GM12873 (cell line): ENCODE measurements at regions not wholly inside any gene's neighbourhood (a gene's known extent, or its start where the extent isn't known, plus 50 kb on each side); places are given as distances from the start of the nearest gene placed in this dataset.

Experiments
- TF ChIP-seq, protein P1 (sequence below): IDR thresholded peaks from 2 replicates; pipeline ENCODE4 v1.5.1; 2012; ENCODE audit warnings: low read depth, mild to moderate bottlenecking, moderate library complexity, low read length, control low read depth; ENCODE audit not compliant: insufficient read depth; ENCODE audit errors: missing control alignments

DNA sequence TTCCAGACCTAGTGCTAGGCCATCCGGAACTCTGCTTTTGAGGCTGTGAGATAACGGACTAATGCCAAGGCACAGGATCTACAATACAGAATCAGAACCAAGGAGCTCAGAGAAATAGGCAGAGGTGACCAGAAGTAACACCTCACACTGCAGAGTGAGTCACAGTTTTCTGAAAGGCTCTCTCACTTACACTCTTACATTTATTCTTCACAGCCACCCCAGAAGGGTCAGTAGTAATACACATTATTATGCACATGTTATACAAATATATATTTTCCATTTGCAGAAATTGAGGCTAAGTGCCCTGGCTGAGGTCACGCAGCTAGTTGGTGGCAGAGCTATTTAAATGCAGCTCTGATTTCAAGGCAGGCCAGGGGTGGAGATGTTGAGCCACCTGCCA lies 542.5 kb downstream of the OMA1 start:
- TF ChIP-seq, protein P1, sequence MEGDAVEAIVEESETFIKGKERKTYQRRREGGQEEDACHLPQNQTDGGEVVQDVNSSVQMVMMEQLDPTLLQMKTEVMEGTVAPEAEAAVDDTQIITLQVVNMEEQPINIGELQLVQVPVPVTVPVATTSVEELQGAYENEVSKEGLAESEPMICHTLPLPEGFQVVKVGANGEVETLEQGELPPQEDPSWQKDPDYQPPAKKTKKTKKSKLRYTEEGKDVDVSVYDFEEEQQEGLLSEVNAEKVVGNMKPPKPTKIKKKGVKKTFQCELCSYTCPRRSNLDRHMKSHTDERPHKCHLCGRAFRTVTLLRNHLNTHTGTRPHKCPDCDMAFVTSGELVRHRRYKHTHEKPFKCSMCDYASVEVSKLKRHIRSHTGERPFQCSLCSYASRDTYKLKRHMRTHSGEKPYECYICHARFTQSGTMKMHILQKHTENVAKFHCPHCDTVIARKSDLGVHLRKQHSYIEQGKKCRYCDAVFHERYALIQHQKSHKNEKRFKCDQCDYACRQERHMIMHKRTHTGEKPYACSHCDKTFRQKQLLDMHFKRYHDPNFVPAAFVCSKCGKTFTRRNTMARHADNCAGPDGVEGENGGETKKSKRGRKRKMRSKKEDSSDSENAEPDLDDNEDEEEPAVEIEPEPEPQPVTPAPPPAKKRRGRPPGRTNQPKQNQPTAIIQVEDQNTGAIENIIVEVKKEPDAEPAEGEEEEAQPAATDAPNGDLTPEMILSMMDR, result no peak

DNA sequence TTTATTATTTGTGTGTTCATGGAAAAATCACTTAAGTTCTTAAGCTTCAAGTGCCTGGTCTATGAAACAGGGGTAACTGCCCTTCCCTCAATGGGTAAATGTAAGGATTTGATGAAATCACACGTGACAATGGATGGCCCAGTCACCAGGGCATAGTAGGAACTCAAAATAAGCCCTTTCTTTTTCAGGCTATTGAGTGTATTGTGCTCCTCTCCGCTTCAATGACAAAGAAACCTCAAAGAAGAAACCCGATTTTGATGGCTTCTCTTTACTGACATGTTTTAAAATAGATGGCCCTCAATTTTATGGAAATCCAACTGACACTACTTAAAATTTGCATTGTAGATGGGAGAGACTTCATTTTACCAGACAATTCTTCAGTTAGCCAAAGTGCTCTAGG lies 543.5 kb downstream of the OMA1 start:
- TF ChIP-seq, protein P1, result no peak

DNA sequence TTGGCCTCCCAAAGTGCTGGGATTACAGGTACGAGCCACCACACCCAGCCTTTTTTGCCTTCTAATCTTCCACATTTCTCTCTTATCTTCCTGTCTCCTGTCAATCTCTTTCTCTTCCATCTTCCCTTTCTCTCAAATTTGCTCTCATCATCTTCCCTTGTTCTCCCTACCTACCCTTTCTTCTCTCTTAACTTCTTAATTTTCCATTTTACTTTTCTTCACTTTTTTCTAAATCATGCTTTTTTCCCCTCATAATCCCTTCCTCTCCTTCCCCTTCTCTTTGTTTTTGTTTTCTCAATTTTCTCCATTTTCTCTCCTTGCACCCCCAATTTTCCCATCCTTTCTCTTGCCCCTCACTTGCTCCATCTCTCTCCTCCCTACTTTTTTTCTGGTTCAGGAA lies 545.7 kb downstream of the OMA1 start:
- TF ChIP-seq, protein P1, result no peak

DNA sequence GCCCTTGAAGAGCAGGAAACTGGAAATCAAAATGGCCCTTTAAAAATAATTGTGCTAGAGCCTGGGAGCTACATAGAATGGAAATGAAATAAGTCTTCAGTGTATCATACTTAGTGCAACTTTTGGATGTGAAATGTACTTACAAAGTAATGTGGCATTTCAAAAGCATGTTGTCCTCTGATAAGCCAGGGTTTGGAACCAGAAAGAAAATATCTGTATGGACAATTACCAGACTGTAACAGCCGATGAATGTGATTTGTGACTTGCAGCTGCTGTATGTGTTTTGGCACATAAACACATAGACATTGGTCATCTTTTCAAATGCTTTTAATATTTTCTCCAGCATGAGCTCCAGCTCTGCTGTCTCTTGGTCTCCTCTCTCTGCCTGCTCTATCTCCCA lies 546.4 kb downstream of the OMA1 start:
- TF ChIP-seq, protein P1, result no peak

DNA sequence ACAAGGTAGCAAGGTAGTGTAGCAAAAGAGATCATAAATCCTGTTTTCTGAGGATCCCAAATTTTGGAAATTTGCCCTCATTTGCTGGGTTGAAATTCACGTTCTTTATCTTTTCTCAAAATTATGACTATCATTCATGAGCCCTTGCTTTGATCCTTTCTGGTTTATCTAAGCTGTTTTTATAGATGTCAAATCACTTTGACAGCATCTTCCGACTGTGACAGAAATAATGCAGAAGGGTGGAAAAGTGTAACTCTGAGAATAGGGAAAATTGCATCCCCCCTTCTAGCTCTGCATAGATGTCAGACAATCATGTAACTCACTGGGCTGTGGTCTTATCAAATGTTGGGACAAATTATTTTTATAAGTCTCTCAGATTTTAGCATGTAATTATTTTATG lies 550.1 kb downstream of the OMA1 start:
- TF ChIP-seq, protein P1, result no peak

DNA sequence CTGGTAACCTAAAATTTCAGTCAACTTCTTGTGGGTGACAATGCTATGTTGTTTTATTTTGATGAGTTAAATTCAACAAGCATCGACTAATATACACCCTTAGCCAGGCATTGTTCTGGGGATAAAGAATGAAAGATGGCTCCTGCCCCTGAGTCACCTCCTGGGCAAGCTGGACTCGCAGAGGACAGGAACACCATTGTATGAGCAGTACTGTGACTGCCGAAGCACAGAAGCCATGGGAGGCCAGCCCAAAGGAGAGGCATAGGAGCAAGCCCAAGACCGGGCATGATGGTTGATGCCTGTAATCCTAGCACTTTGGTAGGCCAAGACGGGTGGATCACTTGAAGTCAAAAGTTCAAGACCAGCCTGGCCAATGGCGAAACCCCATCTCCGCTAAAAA lies 555.2 kb downstream of the OMA1 start:
- TF ChIP-seq, protein P1, result no peak

DNA sequence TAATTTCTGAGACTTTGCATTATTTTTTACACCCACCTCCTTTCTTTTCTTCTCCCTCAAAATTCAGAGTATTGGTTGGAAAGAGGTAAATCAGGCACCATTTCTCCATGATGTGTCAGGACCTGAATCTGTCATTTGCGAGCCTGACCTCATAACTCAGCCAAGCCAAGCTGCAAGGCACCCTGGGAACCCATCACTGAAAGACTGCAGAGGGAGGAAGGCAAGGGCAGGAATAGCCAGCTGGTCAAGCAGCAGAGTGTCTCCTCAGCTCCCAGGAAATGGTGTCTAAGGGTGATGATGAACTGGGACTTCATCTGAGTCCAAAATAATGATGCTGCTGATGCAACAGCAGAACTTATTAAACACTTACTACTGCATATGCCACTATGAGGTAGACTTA lies 556.6 kb downstream of the OMA1 start:
- TF ChIP-seq, protein P1, result no peak
